OCI-LY3 (cell line): ENCODE measurements at regions not wholly inside any gene's neighbourhood (a gene's known extent, or its start where the extent isn't known, plus 50 kb on each side); places are given as distances from the start of the nearest gene placed in this dataset.

Experiments
- EZH2phosphoT487 ChIP-seq: fragments of 200-600 bp; shearing (Covaris generic); IDR thresholded peaks from 2 replicates; pipeline ENCODE4 v1.6.1; 2018; ENCODE audit warnings: antibody characterized with exemption, mixed run types, low read depth
- TF ChIP-seq, protein P1 (sequence below): fragments of 200-600, 300-600 bp; sonication (generic); IDR thresholded peaks from 2 replicates; pipeline ENCODE4 v1.5.1; 2014; ENCODE audit warnings: antibody characterized with exemption, low read length, low read depth

DNA sequence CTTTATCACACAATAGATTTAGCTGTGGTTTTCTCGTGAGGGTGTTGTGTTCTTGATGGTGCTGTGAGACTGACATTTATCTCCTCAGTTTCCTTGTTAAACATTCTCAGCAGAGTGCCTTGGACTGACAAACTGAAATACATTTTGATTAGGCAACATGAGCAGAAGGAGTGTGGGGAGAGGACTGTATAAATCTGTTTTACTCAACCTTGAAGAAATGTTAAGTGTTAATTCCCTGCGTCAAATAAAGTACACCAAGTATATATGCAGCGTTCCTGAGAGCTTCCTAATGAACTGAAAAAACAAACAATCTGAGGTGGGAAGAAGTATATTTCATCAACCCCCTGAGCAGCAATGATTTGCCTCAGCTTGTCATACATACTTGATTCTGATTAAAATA lies 540.3 kb upstream of the B3GALT2 start:
- TF ChIP-seq, protein P1, sequence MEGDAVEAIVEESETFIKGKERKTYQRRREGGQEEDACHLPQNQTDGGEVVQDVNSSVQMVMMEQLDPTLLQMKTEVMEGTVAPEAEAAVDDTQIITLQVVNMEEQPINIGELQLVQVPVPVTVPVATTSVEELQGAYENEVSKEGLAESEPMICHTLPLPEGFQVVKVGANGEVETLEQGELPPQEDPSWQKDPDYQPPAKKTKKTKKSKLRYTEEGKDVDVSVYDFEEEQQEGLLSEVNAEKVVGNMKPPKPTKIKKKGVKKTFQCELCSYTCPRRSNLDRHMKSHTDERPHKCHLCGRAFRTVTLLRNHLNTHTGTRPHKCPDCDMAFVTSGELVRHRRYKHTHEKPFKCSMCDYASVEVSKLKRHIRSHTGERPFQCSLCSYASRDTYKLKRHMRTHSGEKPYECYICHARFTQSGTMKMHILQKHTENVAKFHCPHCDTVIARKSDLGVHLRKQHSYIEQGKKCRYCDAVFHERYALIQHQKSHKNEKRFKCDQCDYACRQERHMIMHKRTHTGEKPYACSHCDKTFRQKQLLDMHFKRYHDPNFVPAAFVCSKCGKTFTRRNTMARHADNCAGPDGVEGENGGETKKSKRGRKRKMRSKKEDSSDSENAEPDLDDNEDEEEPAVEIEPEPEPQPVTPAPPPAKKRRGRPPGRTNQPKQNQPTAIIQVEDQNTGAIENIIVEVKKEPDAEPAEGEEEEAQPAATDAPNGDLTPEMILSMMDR: no peak
- TF ChIP-seq EZH2phosphoT487: no peak
